Endothelial cell of umbilical vein (primary cell): ENCODE measurements at regions not wholly inside any gene's neighbourhood (a gene's known extent, or its start where the extent isn't known, plus 50 kb on each side); places are given as distances from the start of the nearest gene placed in this dataset.

Source experiments
- BruUV-seq: library from RNA; stranded (reverse); fragments of 400-500 nt; replicated peaks from 2 replicates; lab custom pipeline; 2021; lab: Mats Ljungman, UMichigan
- CTCF ChIA-PET: fragments of 300-600, 350-600 bp; sonication (Branson Sonifier 250); formaldehyde crosslinking; loops from one replicate; lab custom pipeline; 2021; ENCODE audit warnings: antibody characterized with exemption, inconsistent platforms; lab: Charles Lee
- POLR2A ChIA-PET: fragments of 300-600, 350-600 bp; sonication (Branson Sonifier 250); formaldehyde crosslinking; loops from one replicate; lab custom pipeline; 2021; ENCODE audit warnings: antibody characterized with exemption, inconsistent platforms; lab: Charles Lee
- DNase-seq: peaks from one replicate; pipeline ENCODE4 v3.0.0-alpha.2; 2011; ENCODE audit warnings: low read depth, low spot score
- FAIRE-seq: peaks from 2 replicates; lab custom pipeline; 2011; peaks lifted over from hg19 to GRCh38; lab: Jason Lieb, UNC
- H2AFZ ChIP-seq: 2 replicates; pipeline ENCODE4 v1.6.0; 2012; ENCODE audit warnings: low read depth, low read length, control low read depth, inconsistent platforms
- H3K27ac ChIP-seq: 2 replicates; pipeline ENCODE4 v1.5.1; 2011; ENCODE audit warnings: low read depth, mild to moderate bottlenecking, control low read depth, low read length, moderate library complexity; ENCODE audit not compliant: insufficient read depth
- H3K27me3 ChIP-seq, 2 experiments: 2 replicates each; pipeline versions ENCODE4 v1.6.0 to v1.6.1; 2011; ENCODE audit warnings: low read length in 2 of 2, mixed read lengths in 1 of 2; ENCODE audit not compliant: control insufficient read depth in 2 of 2, insufficient read depth in 2 of 2
- H3K36me3 ChIP-seq, 2 experiments: 2 replicates in 1 of 2; 3 replicates in 1 of 2; pipeline ENCODE4 v1.5.1; 2011; ENCODE audit warnings: low read length in 2 of 2, mild to moderate bottlenecking in 1 of 2, moderate library complexity in 1 of 2; ENCODE audit not compliant: control insufficient read depth in 2 of 2, insufficient read depth in 2 of 2; ENCODE audit errors: extremely low read depth in 1 of 2
- H3K4me1 ChIP-seq: 3 replicates; pipeline ENCODE4 v1.5.1; 2011; ENCODE audit warnings: mild to moderate bottlenecking, low read length; ENCODE audit not compliant: control insufficient read depth, insufficient read depth; ENCODE audit errors: extremely low read depth
- H3K4me2 ChIP-seq: 2 replicates; pipeline ENCODE4 v1.6.1; 2011; ENCODE audit warnings: low read length, control low read depth, mixed read lengths; ENCODE audit not compliant: insufficient read depth
- H3K4me3 ChIP-seq, 3 experiments: fragments of 200-600 bp in 1 of 3; sonication (generic), shearing (Covaris generic) in 1 of 3; replicated peaks in 1 of 3; 2 replicates each; pipeline ENCODE4 v1.5.1; 2011 to 2016; ENCODE audit warnings: control low read depth in 3 of 3, low read length in 3 of 3, mild to moderate bottlenecking in 2 of 3, inconsistent platforms in 1 of 3, low read depth in 1 of 3, moderate library complexity in 1 of 3; ENCODE audit not compliant: insufficient read depth in 1 of 3
- H3K79me2 ChIP-seq: 2 replicates; pipeline ENCODE4 v1.6.0; 2012; ENCODE audit warnings: low read length, inconsistent platforms; ENCODE audit not compliant: control insufficient read depth, insufficient read depth
- H3K9ac ChIP-seq: replicated peaks from 2 replicates; pipeline ENCODE3; 2011; ENCODE audit warnings: low read length, control low read depth; ENCODE audit not compliant: insufficient read depth; ENCODE audit errors: extremely low read depth
- H3K9me1 ChIP-seq: replicated peaks from 3 replicates; pipeline ENCODE4 v1.6.0; 2011; ENCODE audit warnings: mild to moderate bottlenecking, low read length; ENCODE audit not compliant: control insufficient read depth, insufficient read depth; ENCODE audit errors: extremely low read depth
- H3K9me3 ChIP-seq: replicated peaks from 2 replicates; pipeline ENCODE4 v1.5.1; 2012; ENCODE audit warnings: low read length, inconsistent platforms; ENCODE audit not compliant: control insufficient read depth, insufficient read depth
- H4K20me1 ChIP-seq: replicated peaks from 2 replicates; pipeline ENCODE3; 2011; ENCODE audit warnings: mild to moderate bottlenecking, low read length; ENCODE audit not compliant: control insufficient read depth, insufficient read depth; ENCODE audit errors: extremely low read depth
- EZH2 ChIP-seq: IDR thresholded peaks from 2 replicates; pipeline ENCODE4 v1.6.1; 2012; ENCODE audit warnings: borderline replicate concordance, low read depth, mild to moderate bottlenecking, moderate library complexity, low read length, inconsistent platforms; ENCODE audit not compliant: severe bottlenecking
- FOS ChIP-seq: IDR thresholded peaks from 2 replicates; pipeline ENCODE4 v1.6.1; 2011; ENCODE audit warnings: mild to moderate bottlenecking, low read length, moderate library complexity, borderline replicate concordance; ENCODE audit not compliant: insufficient read depth
- GATA2 ChIP-seq: IDR thresholded peaks from 2 replicates; pipeline ENCODE4 v1.7.0; 2011; ENCODE audit warnings: low read depth, mild to moderate bottlenecking, moderate library complexity, mixed read lengths, low read length; ENCODE audit not compliant: insufficient read length, insufficient read depth
- JUN ChIP-seq: IDR thresholded peaks from 2 replicates; pipeline ENCODE4 v1.6.1; 2011; ENCODE audit warnings: borderline replicate concordance, low read depth; ENCODE audit not compliant: insufficient read length, insufficient read depth
- MAX ChIP-seq: IDR thresholded peaks from 2 replicates; pipeline ENCODE4 v1.6.1; 2011; ENCODE audit not compliant: insufficient read depth, insufficient read length
- MYC ChIP-seq: IDR thresholded peaks from one replicate; pipeline ENCODE4 v1.6.1; 2011; ENCODE audit warnings: mild to moderate bottlenecking, low read depth, low read length
- POLR2A ChIP-seq: IDR thresholded peaks from 2 replicates; pipeline ENCODE4 v1.6.1; 2012; ENCODE audit warnings: low read depth, mild to moderate bottlenecking, control low read depth, low read length
- POLR2AphosphoS5 ChIP-seq: IDR thresholded peaks from 2 replicates; pipeline ENCODE4 v1.6.1; 2012; ENCODE audit warnings: low read depth, mild to moderate bottlenecking, control low read depth, low read length, moderate library complexity; ENCODE audit not compliant: insufficient read depth
- dilution Hi-C: fragments of 300-500 bp; cut with MboI; formaldehyde crosslinking; loops from one replicate; pipeline ENCODE4 v1.15.0; 2019; ENCODE audit warnings: low sequenced_read_pairs; ENCODE audit not compliant: extremely low pct_ligation_motif_present
- intact Hi-C: fragments of 100-400 bp; cut with micrococcal nuclease; formaldehyde crosslinking; loops from one replicate; pipeline ENCODE4 v1.10.0; 2022
- TF ChIP-seq, protein P1 (sequence below), 2 donors: IDR thresholded peaks; 1 replicate in 1 of 2; 2 replicates in 1 of 2; pipeline ENCODE4 v1.5.1; 2011; ENCODE audit warnings: low read length in 2 of 2, mild to moderate bottlenecking in 2 of 2, moderate library complexity in 2 of 2, control low read depth in 1 of 2, inconsistent platforms in 1 of 2, low read depth in 1 of 2; ENCODE audit not compliant: insufficient read depth in 1 of 2; ENCODE audit errors: extremely low read depth in 1 of 2

GRCh38 chr11:24408202-24408601 lies 88.7 kb upstream of the LUZP2 start:
- TF ChIP-seq POLR2A (no peak), FOS (no peak), MAX (no peak), EZH2 (no peak), POLR2AphosphoS5 (no peak)
- FAIRE-seq = no peak

GRCh38 chr11:24411791-24412190 lies 85.1 kb upstream of the LUZP2 start:
- intact Hi-C loops = no loop called here
- DNase-seq = no peak
- no peak overlapping the region for H3K4me3 ChIP-seq
- no peaks in the 10 kb centered on the region for H3K27me3 ChIP-seq
- H3K36me3 ChIP-seq = no peaks in the 10 kb centered on the region
- H2AFZ ChIP-seq = no peak overlapping the region
- POLR2A ChIA-PET = no interaction called here
- no peak overlapping the region for H3K4me2 ChIP-seq
- no peaks in the 10 kb centered on the region for H4K20me1 ChIP-seq
- TF ChIP-seq GATA2 (no peak), FOS (no peak), MAX (no peak), POLR2A (no peak), JUN (no peak), MYC (no peak), EZH2 (no peak), POLR2AphosphoS5 (no peak)
- TF ChIP-seq, protein P1, sequence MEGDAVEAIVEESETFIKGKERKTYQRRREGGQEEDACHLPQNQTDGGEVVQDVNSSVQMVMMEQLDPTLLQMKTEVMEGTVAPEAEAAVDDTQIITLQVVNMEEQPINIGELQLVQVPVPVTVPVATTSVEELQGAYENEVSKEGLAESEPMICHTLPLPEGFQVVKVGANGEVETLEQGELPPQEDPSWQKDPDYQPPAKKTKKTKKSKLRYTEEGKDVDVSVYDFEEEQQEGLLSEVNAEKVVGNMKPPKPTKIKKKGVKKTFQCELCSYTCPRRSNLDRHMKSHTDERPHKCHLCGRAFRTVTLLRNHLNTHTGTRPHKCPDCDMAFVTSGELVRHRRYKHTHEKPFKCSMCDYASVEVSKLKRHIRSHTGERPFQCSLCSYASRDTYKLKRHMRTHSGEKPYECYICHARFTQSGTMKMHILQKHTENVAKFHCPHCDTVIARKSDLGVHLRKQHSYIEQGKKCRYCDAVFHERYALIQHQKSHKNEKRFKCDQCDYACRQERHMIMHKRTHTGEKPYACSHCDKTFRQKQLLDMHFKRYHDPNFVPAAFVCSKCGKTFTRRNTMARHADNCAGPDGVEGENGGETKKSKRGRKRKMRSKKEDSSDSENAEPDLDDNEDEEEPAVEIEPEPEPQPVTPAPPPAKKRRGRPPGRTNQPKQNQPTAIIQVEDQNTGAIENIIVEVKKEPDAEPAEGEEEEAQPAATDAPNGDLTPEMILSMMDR (IDR thresholded peaks at IDR 0.05; ENCODE audit: extremely low read depth in 1 of 2, insufficient read depth in 1 of 2, low read depth in 1 of 2, low read length in 2 of 2) = no peak
- dilution Hi-C loops = no loop called here
- FAIRE-seq = no peak
- H3K4me1 ChIP-seq = no peaks in the 10 kb centered on the region
- no peak overlapping the region for H3K9ac ChIP-seq
- no TSS peak for BruUV-seq
- H3K9me3 ChIP-seq = no peaks in the 10 kb centered on the region
- CTCF ChIA-PET = interaction anchor here (0.9 kb wide), 1 partner anchor 26 kb away, joined by 4 read pairs; no protein-coding TSS in a partner anchor
- H3K79me2 ChIP-seq = no peaks in the 10 kb centered on the region
- no peaks in the 10 kb centered on the region for H3K9me1 ChIP-seq
- H3K27ac ChIP-seq = no peak overlapping the region

More at GRCh38 chr11:24408202-24408601, 88.7 kb upstream of the LUZP2 start:
- H3K4me2 ChIP-seq = no peak overlapping the region
- H3K4me3 ChIP-seq = no peak overlapping the region
- intact Hi-C loops = no loop called here
- H3K9ac ChIP-seq = no peak overlapping the region
- H3K79me2 ChIP-seq = no peaks in the 10 kb centered on the region
- no peaks in the 10 kb centered on the region for H3K9me1 ChIP-seq
- no peaks in the 10 kb centered on the region for H3K4me1 ChIP-seq
- H4K20me1 ChIP-seq = no peaks in the 10 kb centered on the region
- no peak for DNase-seq
- no peaks in the 10 kb centered on the region for H3K9me3 ChIP-seq
- CTCF ChIA-PET = interaction anchor here (0.6 to 1.0 kb wide), 2 partner anchors 15 to 882 kb away, joined by 3 read pairs; no protein-coding TSS in a partner anchor
- H3K27ac ChIP-seq = no peak overlapping the region
- no TSS peak for BruUV-seq
- dilution Hi-C loops = no loop called here
- H3K36me3 ChIP-seq = no peaks in the 10 kb centered on the region
- POLR2A ChIA-PET = no interaction called here
- H3K27me3 ChIP-seq = no peaks in the 10 kb centered on the region
- H2AFZ ChIP-seq = no peak overlapping the region
